GM21515 (cell line): ENCODE measurements at regions not wholly inside any gene's neighbourhood (a gene's known extent, or its start where the extent isn't known, plus 50 kb on each side); places are given as distances from the start of the nearest gene placed in this dataset.
A peak's percentile ranks its signal among the peaks of the same experiment; 100 is the strongest.
"Not testable (repeated sequence)": the region's sequence is repeated elsewhere in the genome, so short reads cannot be mapped to it uniquely, and the experiment has no call there.

ENCODE experiments used
- ATAC-seq: cut with Tn5 transposase; IDR thresholded peaks from one replicate; pipeline ENCODE4 v1.9.1; 2021; ENCODE audit not compliant: unreplicated experiment

DNA sequence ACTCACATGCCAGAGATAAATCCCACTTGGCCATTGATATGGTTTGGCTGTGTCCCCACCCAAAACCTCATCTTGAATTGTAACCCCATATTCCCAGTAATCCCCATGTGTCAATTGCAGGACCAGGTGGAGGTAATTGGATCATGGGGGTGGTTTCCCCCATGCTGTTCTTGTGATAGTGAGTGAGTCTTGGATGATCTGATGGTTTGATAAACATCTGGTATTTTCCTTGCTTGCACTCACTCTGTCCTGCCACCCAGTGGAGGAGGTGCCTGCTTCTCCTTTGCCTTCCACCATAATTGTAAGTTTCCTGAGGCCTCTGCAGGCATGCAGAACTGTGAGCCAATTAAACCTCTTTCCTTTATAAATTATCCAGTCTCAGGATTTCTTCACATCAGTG lies 50.4 kb upstream of the B3GAT2 start:
- ATAC-seq = not testable (repeated sequence)

- ATAC-seq = no peak
Observed at GRCh38 chr6:71011871-71012371, 55.1 kb upstream of the B3GAT2 start.

DNA sequence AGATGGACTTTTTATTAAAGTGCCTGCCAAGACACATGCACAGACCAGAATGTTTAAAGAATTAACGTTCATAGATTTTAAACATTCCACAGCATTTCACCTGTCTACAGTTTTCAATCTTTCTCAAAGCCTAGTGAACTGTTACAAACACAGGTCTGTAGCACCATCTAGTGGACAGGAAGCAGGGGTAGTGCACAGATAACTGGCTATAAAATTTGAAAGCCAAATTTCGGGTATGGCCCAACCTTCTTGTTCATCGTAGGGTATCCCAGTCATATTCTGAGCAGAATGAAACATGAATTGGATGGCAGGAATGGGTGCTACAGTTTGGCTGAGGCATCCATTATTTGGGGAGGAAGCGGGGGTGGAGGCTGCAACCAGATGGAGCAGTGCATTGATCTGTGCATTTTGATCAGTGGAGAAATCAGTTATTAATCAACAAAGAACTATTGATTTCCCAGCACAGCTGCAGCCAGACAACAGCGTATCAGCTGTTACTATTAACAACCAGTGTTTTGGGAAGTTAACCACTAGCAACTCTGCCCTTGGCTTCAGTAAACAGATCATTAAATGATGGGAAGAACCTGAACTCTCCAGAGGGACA lies 56.1 kb upstream of the B3GAT2 start:
- ATAC-seq = peak; percentile 86

GRCh38 chr6:71015392-71015791 lies 58.5 kb upstream of the B3GAT2 start:
- ATAC-seq = no peak

- no peak for ATAC-seq
Observed at GRCh38 chr6:71028236-71028876, 71.5 kb upstream of the B3GAT2 start.

DNA sequence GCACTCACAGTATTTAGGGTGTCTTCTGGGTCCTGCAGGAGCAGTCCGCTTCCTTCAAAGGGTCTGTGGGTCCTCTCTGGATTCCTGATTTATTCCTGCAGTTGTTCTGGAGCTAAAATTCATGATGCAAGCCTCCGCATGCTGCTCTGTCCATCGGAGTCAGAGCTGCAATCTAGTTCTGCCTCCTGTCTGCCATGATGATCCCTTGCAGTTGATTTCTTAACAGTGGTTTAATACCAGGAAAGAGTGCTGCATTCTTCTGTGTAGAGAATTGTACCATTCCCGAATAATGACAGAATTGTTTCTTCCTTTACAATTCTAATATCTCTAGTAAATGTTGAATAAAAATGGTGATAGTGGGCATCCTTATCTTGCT lies 72.0 kb upstream of the B3GAT2 start:
- ATAC-seq = no peak

- ATAC-seq = no peak
Observed at GRCh38 chr6:71029555-71029954, 72.7 kb upstream of the B3GAT2 start.

DNA sequence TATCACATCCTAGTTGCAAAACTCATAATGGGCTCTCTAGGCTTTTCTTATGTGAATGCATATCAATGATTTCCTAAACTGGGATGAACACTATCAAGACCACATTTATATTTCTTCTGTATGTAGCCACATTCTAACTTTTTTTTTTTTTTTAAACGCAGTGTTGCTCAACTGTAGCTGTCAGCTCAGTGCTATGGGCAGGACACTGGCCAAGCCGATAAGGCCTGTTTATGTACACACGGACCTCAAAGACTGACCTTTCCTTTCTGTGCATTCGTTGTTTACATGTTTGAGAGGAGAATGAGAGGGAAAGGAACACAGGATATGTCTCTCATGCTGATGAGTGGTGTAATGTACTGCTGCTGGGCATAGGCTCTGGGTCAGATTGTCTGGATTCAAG lies 75.1 kb upstream of the B3GAT2 start:
- ATAC-seq = no peak

DNA sequence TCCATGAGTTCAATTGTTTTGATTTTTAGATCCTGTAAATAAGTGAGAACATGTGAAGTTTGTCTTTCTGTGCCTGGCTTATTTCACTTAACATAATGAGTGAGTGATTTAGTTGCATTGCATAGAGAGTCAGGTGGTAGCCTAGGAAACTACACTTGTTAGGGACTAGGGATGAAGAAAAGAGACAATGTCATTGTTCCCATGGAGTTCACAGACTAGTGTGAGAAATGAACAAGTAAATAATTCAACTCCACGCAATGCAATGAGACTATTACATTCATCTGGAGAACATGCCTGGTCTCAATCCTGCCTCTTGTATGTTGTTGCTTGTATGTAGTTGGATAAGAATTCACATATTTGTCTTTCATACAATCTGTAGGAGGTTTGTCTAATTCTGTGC lies 76.3 kb upstream of the B3GAT2 start:
- ATAC-seq = no peak

- no peak for ATAC-seq
Observed at GRCh38 chr6:71033890-71034289, 77.0 kb upstream of the B3GAT2 start.

DNA sequence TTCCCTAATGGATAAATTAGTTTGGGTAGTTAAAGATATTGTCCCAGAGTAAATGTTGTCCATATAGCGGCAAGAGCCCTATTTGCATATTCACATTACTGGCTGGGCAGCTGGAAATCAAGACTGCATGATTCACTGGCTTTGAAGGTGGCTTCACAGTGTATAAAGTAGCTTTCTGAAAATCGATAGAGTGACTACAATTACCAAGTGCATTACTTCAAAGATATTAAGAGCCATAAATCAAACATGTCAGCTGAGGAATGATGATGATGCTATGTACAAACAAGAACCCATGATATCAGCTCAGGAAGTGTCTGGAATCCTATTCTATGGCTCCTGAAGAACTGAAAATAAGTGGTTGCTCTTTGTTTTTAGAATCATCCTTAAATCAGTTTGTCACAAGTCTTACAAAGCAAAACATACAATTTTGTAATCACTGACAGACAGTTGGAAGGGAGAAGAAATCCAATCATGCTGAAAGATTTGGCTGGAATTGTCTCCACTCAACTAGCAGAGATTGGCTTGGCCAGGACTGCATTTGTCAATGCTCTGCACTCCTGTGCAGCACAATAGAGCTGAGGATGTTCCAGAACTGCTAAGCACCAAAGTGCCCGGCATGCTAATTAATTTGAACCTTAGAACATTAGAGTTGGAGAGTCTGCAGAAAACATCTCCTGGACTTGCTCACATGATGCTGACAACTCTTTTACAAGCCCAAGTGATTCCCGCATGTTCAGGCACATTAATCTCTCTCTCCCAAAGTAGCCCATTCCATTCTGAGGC lies 77.9 kb upstream of the B3GAT2 start:
- no peak for ATAC-seq

DNA sequence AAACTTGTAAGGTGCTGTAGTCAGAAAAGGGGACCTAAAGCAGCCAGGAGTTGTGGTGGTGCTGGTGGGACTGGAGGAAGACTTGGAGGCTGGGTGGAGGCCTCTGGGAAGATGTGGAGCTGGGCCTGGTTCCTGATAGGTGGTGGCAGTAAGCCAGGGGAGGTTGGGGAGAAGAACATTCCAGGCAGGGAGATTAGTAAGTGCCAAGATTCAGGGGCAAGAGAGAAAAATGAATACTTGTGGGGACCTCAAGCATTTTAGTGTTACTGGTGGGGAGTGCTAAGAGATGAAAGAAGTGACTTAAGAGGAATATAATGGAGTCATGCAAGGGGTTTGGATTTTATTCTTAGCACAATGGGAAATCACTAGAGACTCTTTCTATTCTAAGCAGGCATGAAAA lies 79.0 kb upstream of the B3GAT2 start:
- ATAC-seq = no peak

- no peak for ATAC-seq
Observed at GRCh38 chr6:71038711-71039344, 82.0 kb upstream of the B3GAT2 start.

DNA sequence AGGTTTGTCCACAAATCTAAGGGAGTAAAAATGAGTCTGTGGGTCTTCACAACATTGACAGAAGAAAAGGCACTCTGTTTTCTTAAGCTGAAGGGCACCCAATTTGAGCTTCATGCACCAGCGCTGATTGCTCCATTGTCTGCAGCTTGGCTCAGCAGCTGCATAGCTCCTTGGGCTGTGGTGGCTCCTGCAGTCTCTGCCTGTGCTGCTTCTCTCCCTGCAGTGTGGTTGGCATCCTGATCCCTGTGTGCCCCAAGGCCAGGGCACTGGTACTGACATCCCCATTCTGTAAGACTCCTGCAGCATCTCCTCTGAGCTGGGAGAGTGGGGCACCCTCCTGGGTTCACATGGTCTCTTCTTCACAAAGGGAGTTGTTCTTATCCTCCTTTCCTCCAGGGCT lies 83.2 kb upstream of the B3GAT2 start:
- no peak for ATAC-seq

DNA sequence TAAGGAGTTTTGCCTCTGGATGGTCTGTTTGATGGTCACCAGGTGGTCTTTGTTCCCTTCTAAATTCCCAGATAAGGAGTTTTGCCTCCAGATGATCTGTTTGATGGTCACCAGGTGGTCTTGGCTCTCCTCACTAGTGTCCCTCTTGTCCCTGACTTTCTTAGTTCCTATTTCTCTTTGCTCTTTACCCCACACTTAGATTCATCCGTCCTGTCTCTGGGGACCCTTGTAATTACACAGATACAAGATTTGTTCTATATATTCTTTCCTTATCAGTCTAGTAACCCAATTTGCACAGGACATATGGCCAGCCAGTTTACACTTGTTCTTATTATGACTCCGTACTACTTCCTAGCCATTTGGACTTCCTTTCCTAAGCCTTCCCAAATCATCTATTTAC lies 84.0 kb upstream of the B3GAT2 start:
- no peak for ATAC-seq

DNA sequence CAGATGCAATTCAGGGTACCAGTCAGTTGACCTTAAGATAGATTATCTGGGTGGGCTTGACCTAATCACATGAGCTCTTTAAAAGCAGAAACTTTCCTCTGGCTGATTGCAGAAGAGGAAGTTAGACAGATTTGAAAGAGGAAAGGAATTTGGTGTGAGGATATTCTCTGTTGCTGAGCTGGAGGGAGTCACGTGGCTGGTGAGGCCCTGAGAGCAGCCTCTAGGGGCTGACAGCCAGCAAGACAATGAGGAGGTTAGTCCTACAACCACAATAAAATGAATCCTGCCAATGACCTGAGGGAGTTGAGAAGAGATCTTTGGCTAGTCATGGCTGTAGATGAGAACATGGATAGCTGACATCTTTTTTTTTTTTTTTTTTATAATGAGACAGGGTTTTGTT lies 87.0 kb upstream of the B3GAT2 start:
- no peak for ATAC-seq

DNA sequence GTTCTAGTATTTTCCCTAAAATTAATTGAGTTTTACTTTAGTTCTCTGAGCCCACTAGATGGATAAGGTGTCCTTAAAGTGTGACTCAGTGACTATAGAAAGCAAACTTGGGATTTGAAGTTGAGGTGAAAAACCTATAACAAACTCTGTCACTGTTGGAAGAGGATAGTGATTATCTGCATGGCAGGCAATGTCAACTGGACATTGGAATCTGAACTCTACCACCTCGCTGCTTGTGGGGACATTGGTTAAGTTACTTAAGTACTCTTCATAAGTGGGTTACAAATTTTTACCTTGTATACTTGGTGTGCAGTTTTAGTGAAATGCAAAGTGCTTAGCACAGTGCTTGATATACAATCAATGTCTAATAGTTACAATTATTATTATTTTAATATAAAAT lies 87.9 kb upstream of the B3GAT2 start:
- no peak for ATAC-seq

- no peak for ATAC-seq
Observed at GRCh38 chr6:71045296-71045695, 88.4 kb upstream of the B3GAT2 start.

DNA sequence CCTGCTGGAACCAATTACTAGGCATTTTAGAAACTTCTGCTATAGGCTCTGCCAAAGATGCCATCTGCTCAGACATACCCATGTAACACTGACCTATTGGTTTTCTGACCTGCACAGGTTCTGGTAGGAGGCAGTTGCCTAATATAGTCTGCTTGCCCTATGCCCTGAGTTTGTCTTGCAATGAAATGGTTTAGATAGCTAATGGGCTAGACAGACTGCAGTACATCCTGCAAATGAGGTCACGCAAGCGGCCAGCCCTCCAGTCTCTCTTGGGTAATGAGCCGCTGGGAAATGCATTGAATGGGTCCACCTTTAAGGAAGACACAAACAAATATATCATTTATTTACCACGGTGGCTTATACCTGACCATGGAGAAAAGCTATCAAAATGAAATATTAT lies 90.6 kb upstream of the B3GAT2 start:
- ATAC-seq = no peak

DNA sequence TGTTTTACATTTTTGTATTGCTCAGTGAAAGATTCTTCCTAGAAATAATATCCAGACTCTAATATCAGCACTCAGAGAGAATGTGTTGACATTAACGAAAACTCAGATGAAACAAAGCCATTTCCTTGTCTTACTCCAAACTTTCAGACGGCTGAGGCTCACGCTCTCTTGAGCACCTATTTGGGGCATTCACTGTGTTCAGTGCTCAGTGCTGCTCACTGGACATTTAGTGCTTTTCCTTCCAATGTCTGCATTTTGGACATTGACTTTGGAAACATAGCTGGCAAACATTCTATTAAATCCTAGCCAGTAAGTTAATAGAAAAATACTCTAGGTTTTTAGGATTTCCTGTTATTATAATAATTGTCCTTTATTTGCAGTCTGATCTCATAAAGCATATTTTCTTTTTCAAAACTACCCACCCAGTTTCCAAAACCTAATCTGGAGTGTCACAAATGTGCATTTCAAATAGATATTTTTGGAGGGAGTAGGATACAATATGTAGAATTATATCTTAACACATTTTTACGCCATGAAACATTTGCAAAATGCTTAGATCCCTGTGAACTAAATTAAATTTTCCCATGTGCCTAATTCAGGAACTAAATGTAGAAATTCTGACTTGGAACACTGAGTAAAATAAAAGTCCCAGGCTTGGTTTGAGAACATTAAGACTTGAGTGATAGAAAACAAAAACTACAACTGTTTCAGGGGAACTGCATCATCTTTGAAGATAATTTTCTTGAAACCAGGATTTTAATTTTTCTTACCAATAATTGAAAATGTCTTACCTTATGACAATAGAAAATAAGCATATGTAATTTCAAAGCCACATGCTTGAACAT lies 91.7 kb upstream of the B3GAT2 start:
- no peak for ATAC-seq

DNA sequence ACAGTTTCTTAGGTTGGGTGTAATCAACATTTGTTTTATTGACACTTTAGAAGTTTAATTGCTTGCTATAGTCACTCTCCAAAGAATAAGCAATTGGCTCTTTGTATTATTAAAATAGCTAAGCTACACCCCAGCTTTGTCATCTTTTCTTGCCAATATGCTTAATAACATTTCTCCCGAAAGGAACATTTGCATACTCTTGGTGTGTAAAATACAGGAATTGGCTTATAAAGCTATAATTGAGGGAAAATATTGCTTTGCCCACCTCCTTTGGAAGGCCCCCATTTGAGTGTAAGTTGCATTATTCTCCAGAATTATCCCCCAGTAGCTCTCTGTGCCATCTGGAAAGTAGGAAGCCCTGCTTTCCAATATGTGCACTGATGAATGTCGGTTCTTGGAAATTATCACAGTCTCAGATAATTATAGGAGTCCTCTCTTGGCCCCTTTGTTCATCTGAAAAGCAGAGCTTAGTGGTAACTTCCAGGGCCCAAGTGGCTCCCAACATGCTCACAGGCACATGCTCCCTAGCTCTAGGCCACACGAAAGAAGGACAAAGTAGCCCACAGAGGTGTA lies 92.4 kb upstream of the B3GAT2 start:
- no peak for ATAC-seq
